K562 (cell line): ENCODE measurements at regions not wholly inside any gene's neighbourhood (a gene's known extent, or its start where the extent isn't known, plus 50 kb on each side); places are given as distances from the start of the nearest gene placed in this dataset.

Experiments
- ATAC-seq: fragments of 200-7000 bp; cut with Tn5 transposase; 3 replicates; pipeline ENCODE4 v1.9.1; 2020; ENCODE audit warnings: moderate library complexity
- BruUV-seq: library from RNA; stranded (reverse); fragments of 400-500 nt; replicated peaks from 2 replicates; lab custom pipeline; 2021; lab: Mats Ljungman, UMichigan
- CTCF ChIA-PET: fragments of 300-600 bp; formaldehyde crosslinking; extraction: SDS; loops from one replicate; lab custom pipeline; 2021; ENCODE audit warnings: low intra/inter-chr PET ratio; lab: Yijun Ruan, JAX
- POLR2A ChIA-PET: fragments of 300-600, 350-650 bp; sonication (Branson Sonifier 250); formaldehyde crosslinking; extraction: SDS; loops from one replicate; lab custom pipeline; 2021; ENCODE audit warnings: antibody characterized with exemption, inconsistent platforms; lab: Yijun Ruan, JAX
- DNase-seq, 4 experiments: peaks; one replicate each; pipeline versions ENCODE4 v3.0.0 to v3.0.0-alpha.2; 2011 to 2018; ENCODE audit warnings: low spot score in 3 of 4, mixed read lengths in 3 of 4; ENCODE audit errors: extremely low read depth in 1 of 4
- FAIRE-seq: peaks from 2 replicates; lab custom pipeline; 2011; peaks lifted over from hg19 to GRCh38; lab: Jason Lieb, UNC
- H2AFZ ChIP-seq: 2 replicates; pipeline ENCODE4 v1.6.0; 2011; ENCODE audit warnings: low read depth, low read length, control low read depth, inconsistent platforms
- H3K27ac ChIP-seq: fragments of 200-600 bp; 3 replicates; pipeline ENCODE4 v1.8.0; 2011; ENCODE audit warnings: low read depth, mild to moderate bottlenecking, control low read depth, inconsistent platforms, low read length, moderate library complexity, mixed read lengths; ENCODE audit errors: extremely low read depth
- H3K27me3 ChIP-seq, 2 experiments: fragments of 300-600 bp in 1 of 2; 2 replicates in 1 of 2; 3 replicates in 1 of 2; pipeline versions ENCODE4 v1.6.0 to v1.8.0; 2011; ENCODE audit warnings: inconsistent platforms in 2 of 2, low read length in 2 of 2, mild to moderate bottlenecking in 1 of 2, mixed read lengths in 1 of 2, moderate library complexity in 1 of 2; ENCODE audit not compliant: control insufficient read depth in 2 of 2, insufficient read depth in 2 of 2
- H3K36me3 ChIP-seq: fragments of 300-600 bp; 3 replicates; pipeline ENCODE4 v1.8.0; 2011; ENCODE audit warnings: mild to moderate bottlenecking, low read length, inconsistent platforms; ENCODE audit not compliant: control insufficient read depth, insufficient read depth
- H3K4me1 ChIP-seq, 2 experiments: fragments of 200-600 bp in 1 of 2; replicated peaks in 1 of 2; 2 replicates in 1 of 2; 3 replicates in 1 of 2; pipeline versions ENCODE4 v1.5.1 to v1.8.0; 2011; ENCODE audit warnings: inconsistent platforms in 2 of 2, low read length in 2 of 2, mild to moderate bottlenecking in 1 of 2, mixed read lengths in 1 of 2, moderate library complexity in 1 of 2; ENCODE audit not compliant: control insufficient read depth in 2 of 2, insufficient read depth in 2 of 2
- H3K4me2 ChIP-seq: 2 replicates; pipeline ENCODE4 v1.6.1; 2011; ENCODE audit warnings: low read length, control low read depth, inconsistent platforms, mixed read lengths; ENCODE audit not compliant: insufficient read depth
- H3K4me3 ChIP-seq: fragments of 200-600 bp; sonication (generic), shearing (Covaris generic); 2 replicates; pipeline ENCODE4 v1.5.1; 2016; ENCODE audit warnings: control low read depth, inconsistent platforms
- H3K79me2 ChIP-seq: fragments of 200-600 bp; 3 replicates; pipeline ENCODE4 v1.8.0; 2011; ENCODE audit warnings: low read length, inconsistent platforms; ENCODE audit not compliant: control insufficient read depth, insufficient read depth
- H3K9ac ChIP-seq, 2 experiments: 2 replicates each; pipeline versions ENCODE4 v1.6.0 to v1.6.1; 2011; ENCODE audit warnings: low read depth in 2 of 2, low read length in 2 of 2, control low read depth in 1 of 2, inconsistent platforms in 1 of 2, mild to moderate bottlenecking in 1 of 2, mixed read lengths in 1 of 2; ENCODE audit not compliant: insufficient read depth in 1 of 2
- H3K9me1 ChIP-seq: one replicate; pipeline ENCODE4 v1.6.0; 2011; ENCODE audit warnings: inconsistent platforms, mild to moderate bottlenecking, low read length, moderate library complexity; ENCODE audit not compliant: control insufficient read depth, insufficient read depth
- H3K9me3 ChIP-seq: replicated peaks from 2 replicates; pipeline ENCODE4 v1.5.1; 2011; ENCODE audit warnings: low read depth, low read length, inconsistent platforms; ENCODE audit not compliant: control insufficient read depth, insufficient read depth
- H4K20me1 ChIP-seq: replicated peaks from 2 replicates; pipeline ENCODE4 v1.6.1; 2011; ENCODE audit warnings: low read length, inconsistent platforms, mixed read lengths; ENCODE audit not compliant: control insufficient read depth, insufficient read depth
- ASH1L ChIP-seq: fragments of 450-650 bp; IDR thresholded peaks from 2 replicates; pipeline ENCODE4 v1.6.1; 2018; ENCODE audit warnings: borderline replicate concordance, mild to moderate bottlenecking, low read depth; ENCODE audit not compliant: partially characterized antibody
- HIVEP1 ChIP-seq: fragments of 250-450 bp; sonication (Bioruptor Pico); IDR thresholded peaks from 2 replicates; pipeline ENCODE4 v1.4.0; 2020; ENCODE audit warnings: mild to moderate bottlenecking
- HNRNPLL ChIP-seq: fragments of 200-400 bp; formaldehyde crosslinking; IDR thresholded peaks from 2 replicates; pipeline ENCODE4 v1.6.1; 2017; ENCODE audit warnings: low read length, low read depth, mild to moderate bottlenecking; ENCODE audit not compliant: poor library complexity, severe bottlenecking
- PTBP1 ChIP-seq: fragments of 200-400 bp; formaldehyde crosslinking; IDR thresholded peaks from 2 replicates; pipeline ENCODE4 v1.6.1; 2017; ENCODE audit warnings: low read depth, low read length
- SIX5 ChIP-seq, 2 experiments: IDR thresholded peaks; 2 replicates each; pipeline ENCODE4 v1.6.1; 2011; ENCODE audit warnings: low read length in 2 of 2, borderline replicate concordance in 1 of 2, low read depth in 1 of 2, mild to moderate bottlenecking in 1 of 2, moderate library complexity in 1 of 2; ENCODE audit not compliant: insufficient read depth in 1 of 2
- ZFP30 ChIP-seq: fragments of 250-450 bp; sonication (Bioruptor Pico); IDR thresholded peaks from 2 replicates; pipeline ENCODE4 v1.8.0; 2022; ENCODE audit warnings: moderate library complexity, mild to moderate bottlenecking, inconsistent platforms, borderline replicate concordance
- ZNF217 ChIP-seq: sonication (generic); formaldehyde crosslinking; IDR thresholded peaks from 2 replicates; pipeline ENCODE4 v1.8.0; 2022; ENCODE audit warnings: mild to moderate bottlenecking, missing genetic modification reagents
- ZNF316 ChIP-seq: fragments of 450-650 bp; IDR thresholded peaks from 2 replicates; pipeline ENCODE4 v1.6.1; 2016
- ZNF444 ChIP-seq: fragments of 250-450 bp; sonication (Bioruptor Pico); IDR thresholded peaks from 2 replicates; pipeline ENCODE4 v1.4.0; 2020; ENCODE audit warnings: mild to moderate bottlenecking, moderate library complexity
- ZNF507 ChIP-seq: conservative IDR thresholded peaks from 2 replicates; pipeline ENCODE4 v1.6.1; 2017; ENCODE audit warnings: missing genetic modification characterization, missing compliant biosample characterization
- WGBS: fragments of 100-300 bp; shearing (Covaris generic); methylation state at CpG from one replicate; pipeline ENCODE4 v1.1.6; 2016; ENCODE audit warnings: low coverage, mixed read lengths; ENCODE audit not compliant: insufficient coverage; ENCODE audit errors: missing lambda C conversion rate; 5-methylcytosine and 5-hydroxymethylcytosine counted together
- in situ Hi-C: fragments of 300-500 bp; cut with MboI; formaldehyde crosslinking; loops from 4 replicates; pipeline ENCODE4 v1.15.0; 2018; ENCODE audit warnings: inconsistent platforms, mixed read lengths
- intact Hi-C: fragments of 100-400 bp; cut with micrococcal nuclease; formaldehyde crosslinking; loops from 2 replicates; pipeline ENCODE4 v1.14.2; 2022

DNA sequence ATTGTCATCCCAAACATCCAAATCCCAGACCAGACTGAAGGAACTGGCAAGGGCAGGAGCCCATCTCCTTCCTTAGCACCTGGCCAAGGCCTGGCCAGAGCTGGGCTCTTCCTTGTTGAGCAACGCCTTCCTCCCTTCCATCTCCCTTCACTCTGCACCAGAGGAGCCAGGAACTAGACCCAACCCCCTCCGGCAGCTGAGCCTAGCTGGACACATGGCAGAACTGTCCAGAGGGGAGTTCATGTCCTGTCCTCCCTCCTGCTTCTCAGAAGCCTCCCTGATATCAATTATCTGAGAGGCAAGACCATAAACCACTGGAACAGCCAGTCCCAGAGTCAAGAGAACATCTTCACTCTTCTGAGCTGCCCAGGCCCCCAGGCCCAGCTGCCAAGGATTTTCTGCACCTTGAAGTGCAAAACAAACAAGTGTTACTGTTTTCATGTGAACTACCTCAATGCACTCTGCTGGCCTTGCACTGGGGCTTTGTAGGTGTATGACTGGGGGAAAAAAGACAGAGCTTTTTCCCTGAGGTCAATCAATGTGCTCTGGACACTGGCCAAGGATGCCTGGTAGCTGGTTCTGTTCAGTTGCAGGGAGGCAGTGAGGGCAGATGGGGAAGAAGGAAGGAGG is 104.5 kb upstream of the KCNK12 start:
- Histone ChIP-seq H3K4me2 (no peak overlapping the region), H3K9ac (no peak overlapping the region), H3K4me1 (no peaks in the 10 kb centered on the region), H3K9me1 (no peaks in the 10 kb centered on the region), H3K4me3 (no peak overlapping the region), H3K9me3 (no peaks in the 10 kb centered on the region), H3K27ac (no peak overlapping the region), H2AFZ (no peak overlapping the region), H4K20me1 (no peaks in the 10 kb centered on the region), H3K36me3 (no peaks in the 10 kb centered on the region), H3K27me3 (peaks cover 3 to 25% of the 10 kb centered on the region in 2 experiments; a peak in 4 of 5 replicates), H3K79me2 (no peaks in the 10 kb centered on the region)
- DNase-seq = no peak
- no peak for ATAC-seq
- intact Hi-C loops (no loop called here), in situ Hi-C loops (no loop called here)
- TF ChIP-seq SIX5 (IDR thresholded peaks at IDR 0.05; ENCODE audit: borderline replicate concordance in 1 of 2, insufficient read depth in 1 of 2, low read depth in 1 of 2, low read length in 2 of 2) (no peak), ZNF316 (no peak), ZNF217 (no peak), HNRNPLL (no peak)
- BruUV-seq = no TSS peak
- CTCF ChIA-PET = no interaction called here
- POLR2A ChIA-PET = interaction anchor here (0.7 kb wide), 2 partner anchors 18 to 174 kb away, joined by 3 read pairs; no protein-coding TSS in a partner anchor
- no peak for FAIRE-seq
- 8% methylated on average over 2 of the region's 2 CpGs for WGBS

- DNase-seq = no peak
- intact Hi-C loops = no loop called here
- Histone ChIP-seq H3K27ac (no peak overlapping the region), H4K20me1 (no peaks in the 10 kb centered on the region), H3K79me2 (no peaks in the 10 kb centered on the region), H3K36me3 (no peaks in the 10 kb centered on the region), H2AFZ (no peak overlapping the region), H3K9me1 (no peaks in the 10 kb centered on the region), H3K4me1 (no peaks in the 10 kb centered on the region), H3K4me2 (no peak overlapping the region), H3K9ac (no peak overlapping the region), H3K4me3 (no peak overlapping the region), H3K27me3 (peaks cover 0 to 7% of the 10 kb centered on the region in 2 experiments; a peak in 1 of 5 replicates), H3K9me3 (no peaks in the 10 kb centered on the region)
- ChIA-PET POLR2A (interaction anchor here (0.9 kb wide), 1 partner anchor 14 kb away, joined by 4 read pairs; no protein-coding TSS in a partner anchor), CTCF (no interaction called here)
- FAIRE-seq = no peak
- in situ Hi-C loops = no loop called here
- no TSS peak for BruUV-seq
- no peak for TF ChIP-seq ZFP30 (CRISPR knock-in tag)
- no peak for TF ChIP-seq HIVEP1 (CRISPR knock-in tag)
- TF ChIP-seq PTBP1 = no peak
- no peak for TF ChIP-seq ZNF507 (tag)
- TF ChIP-seq ASH1L = no peak
- TF ChIP-seq ZNF444 (CRISPR knock-in tag) = no peak
- ATAC-seq = no peak
Observed at GRCh38 chr2:47666332-47666731, 95.5 kb upstream of the KCNK12 start.
